ENCODE measurements at regions not wholly inside any gene's neighbourhood (a gene's known extent, or its start where the extent isn't known, plus 50 kb on each side); places are given as distances from the start of the nearest gene placed in this dataset.

- Mint-ChIP-seq H3K27me3 (no peaks in the 10 kb centered on the region), H3K4me1 (no peaks in the 10 kb centered on the region), H3K27ac (no peak overlapping the region), H3K4me3 (no peak overlapping the region), H3K36me3 (no peaks in the 10 kb centered on the region), H3K9me3 (peaks cover 15% of the 10 kb centered on the region)
- no peak for ATAC-seq
Measured at GRCh38 chr3:144364737-144365136, 393.1 kb downstream of the DIPK2A start.

- Mint-ChIP-seq H3K4me3 (no peak overlapping the region), H3K9me3 (peaks cover 20% of the 10 kb centered on the region), H3K27ac (no peak overlapping the region), H3K4me1 (no peaks in the 10 kb centered on the region), H3K27me3 (no peaks in the 10 kb centered on the region), H3K36me3 (no peaks in the 10 kb centered on the region)
- ATAC-seq: no peak
Measured at GRCh38 chr3:144369129-144369879, 397.7 kb downstream of the DIPK2A start.

- no peak overlapping the region for H3K4me3 Mint-ChIP-seq
- peaks cover 5% of the 10 kb centered on the region for H3K9me3 Mint-ChIP-seq
- no peak for ATAC-seq
- no peaks in the 10 kb centered on the region for H3K27me3 Mint-ChIP-seq
- no peaks in the 10 kb centered on the region for H3K4me1 Mint-ChIP-seq
- H3K36me3 Mint-ChIP-seq: no peaks in the 10 kb centered on the region
- no peak overlapping the region for H3K27ac Mint-ChIP-seq
Measured at GRCh38 chr3:144375088-144375487, 403.5 kb downstream of the DIPK2A start.

- no peak overlapping the region for H3K27ac Mint-ChIP-seq
- H3K27me3 Mint-ChIP-seq: no peaks in the 10 kb centered on the region
- no peak overlapping the region for H3K4me3 Mint-ChIP-seq
- no peak for ATAC-seq
- no peaks in the 10 kb centered on the region for H3K4me1 Mint-ChIP-seq
- H3K9me3 Mint-ChIP-seq: no peaks in the 10 kb centered on the region
- H3K36me3 Mint-ChIP-seq: no peaks in the 10 kb centered on the region
Measured at GRCh38 chr3:144380849-144381248, 409.2 kb downstream of the DIPK2A start.

GRCh38 chr3:144381607-144382006 is 410.0 kb downstream of the DIPK2A start:
- Mint-ChIP-seq H3K4me1 (no peaks in the 10 kb centered on the region), H3K36me3 (no peaks in the 10 kb centered on the region), H3K9me3 (no peaks in the 10 kb centered on the region), H3K27ac (no peak overlapping the region), H3K27me3 (no peaks in the 10 kb centered on the region), H3K4me3 (no peak overlapping the region)
- ATAC-seq: no peak

- no peak for ATAC-seq
- H3K27me3 Mint-ChIP-seq: no peaks in the 10 kb centered on the region
- no peaks in the 10 kb centered on the region for H3K4me1 Mint-ChIP-seq
- no peaks in the 10 kb centered on the region for H3K36me3 Mint-ChIP-seq
- no peak overlapping the region for H3K27ac Mint-ChIP-seq
- no peaks in the 10 kb centered on the region for H3K9me3 Mint-ChIP-seq
- no peak overlapping the region for H3K4me3 Mint-ChIP-seq
Measured at GRCh38 chr3:144384241-144384979, 412.8 kb downstream of the DIPK2A start.

GRCh38 chr3:144390786-144391185 is 419.2 kb downstream of the DIPK2A start:
- Mint-ChIP-seq H3K27ac (no peak overlapping the region), H3K36me3 (no peaks in the 10 kb centered on the region), H3K4me3 (no peak overlapping the region), H3K27me3 (no peaks in the 10 kb centered on the region), H3K4me1 (no peaks in the 10 kb centered on the region), H3K9me3 (no peaks in the 10 kb centered on the region)
- no peak for ATAC-seq

- Mint-ChIP-seq H3K4me1 (no peaks in the 10 kb centered on the region), H3K27ac (no peak overlapping the region), H3K4me3 (no peak overlapping the region), H3K27me3 (no peaks in the 10 kb centered on the region), H3K9me3 (no peaks in the 10 kb centered on the region), H3K36me3 (no peaks in the 10 kb centered on the region)
- ATAC-seq: no peak
Measured at GRCh38 chr3:144391236-144391635, 419.6 kb downstream of the DIPK2A start.

- Mint-ChIP-seq H3K27ac (no peak overlapping the region), H3K4me3 (no peak overlapping the region), H3K9me3 (peaks cover 3% of the 10 kb centered on the region), H3K27me3 (no peaks in the 10 kb centered on the region), H3K36me3 (no peaks in the 10 kb centered on the region), H3K4me1 (no peaks in the 10 kb centered on the region)
- no peak for ATAC-seq
Measured at GRCh38 chr3:144394032-144394431, 422.4 kb downstream of the DIPK2A start.

GRCh38 chr3:144402430-144402829 is 430.8 kb downstream of the DIPK2A start:
- Mint-ChIP-seq H3K27me3 (peaks cover 9% of the 10 kb centered on the region), H3K27ac (no peak overlapping the region), H3K4me3 (no peak overlapping the region), H3K9me3 (peaks cover 7% of the 10 kb centered on the region), H3K4me1 (no peaks in the 10 kb centered on the region), H3K36me3 (peaks cover 6% of the 10 kb centered on the region)
- no peak for ATAC-seq

- Mint-ChIP-seq H3K27me3 (peaks cover 9% of the 10 kb centered on the region), H3K27ac (no peak overlapping the region), H3K36me3 (peaks cover 6% of the 10 kb centered on the region), H3K9me3 (peaks cover 7% of the 10 kb centered on the region), H3K4me1 (no peaks in the 10 kb centered on the region), H3K4me3 (no peak overlapping the region)
- ATAC-seq: no peak
Measured at GRCh38 chr3:144403040-144403457, 431.4 kb downstream of the DIPK2A start.

- ATAC-seq: peak; percentile 16
- Mint-ChIP-seq H3K4me1 (no peaks in the 10 kb centered on the region), H3K36me3 (no peaks in the 10 kb centered on the region), H3K27me3 (no peaks in the 10 kb centered on the region), H3K27ac (no peak overlapping the region), H3K4me3 (no peak overlapping the region), H3K9me3 (peaks cover 3% of the 10 kb centered on the region)
Measured at GRCh38 chr3:144407335-144407734, 435.7 kb downstream of the DIPK2A start.

- H3K36me3 Mint-ChIP-seq: no peaks in the 10 kb centered on the region
- H3K9me3 Mint-ChIP-seq: peaks cover 3% of the 10 kb centered on the region
- no peak overlapping the region for H3K27ac Mint-ChIP-seq
- H3K27me3 Mint-ChIP-seq: no peaks in the 10 kb centered on the region
- H3K4me3 Mint-ChIP-seq: no peak overlapping the region
- H3K4me1 Mint-ChIP-seq: no peaks in the 10 kb centered on the region
- no peak for ATAC-seq
Measured at GRCh38 chr3:144409319-144409718, 437.7 kb downstream of the DIPK2A start.

GRCh38 chr3:144413068-144413467 is 441.4 kb downstream of the DIPK2A start:
- peaks cover 3% of the 10 kb centered on the region for H3K9me3 Mint-ChIP-seq
- H3K4me3 Mint-ChIP-seq: no peak overlapping the region
- ATAC-seq: no peak
- H3K27me3 Mint-ChIP-seq: peaks cover 9% of the 10 kb centered on the region
- no peak overlapping the region for H3K27ac Mint-ChIP-seq
- no peaks in the 10 kb centered on the region for H3K4me1 Mint-ChIP-seq
- H3K36me3 Mint-ChIP-seq: no peaks in the 10 kb centered on the region

GRCh38 chr3:144415492-144415891 is 443.9 kb downstream of the DIPK2A start:
- H3K27me3 Mint-ChIP-seq: peaks cover 9% of the 10 kb centered on the region
- no peaks in the 10 kb centered on the region for H3K36me3 Mint-ChIP-seq
- no peak overlapping the region for H3K4me3 Mint-ChIP-seq
- no peak for ATAC-seq
- no peaks in the 10 kb centered on the region for H3K4me1 Mint-ChIP-seq
- no peaks in the 10 kb centered on the region for H3K9me3 Mint-ChIP-seq
- H3K27ac Mint-ChIP-seq: no peak overlapping the region

- H3K27me3 Mint-ChIP-seq: peaks cover 10% of the 10 kb centered on the region
- ATAC-seq: no peak
- H3K27ac Mint-ChIP-seq: no peak overlapping the region
- no peaks in the 10 kb centered on the region for H3K9me3 Mint-ChIP-seq
- no peaks in the 10 kb centered on the region for H3K4me1 Mint-ChIP-seq
- no peak overlapping the region for H3K4me3 Mint-ChIP-seq
- H3K36me3 Mint-ChIP-seq: no peaks in the 10 kb centered on the region
Measured at GRCh38 chr3:144424606-144425005, 453.0 kb downstream of the DIPK2A start.

Measured in stimulated activated memory B cell treated with anti-CD40 and anti-IgM and Interleukin-4, amounts not matched to agents 10 μg/mL and 1 μg/mL and 100 μg/mL, for 72 hours (primary cell).